ENCODE measurements at regions not wholly inside any gene's neighbourhood (a gene's known extent, or its start where the extent isn't known, plus 50 kb on each side); places are given as distances from the start of the nearest gene placed in this dataset.

GRCh38 chr1:38303843-38304242, 257.2 kb upstream of the POU3F1 start:
- Histone ChIP-seq H3K27me3 (ENCODE audit: low read depth) (peaks cover 10% of the 10 kb centered on the region), H3K4me3 (no peak overlapping the region), H3K4me1 (no peaks in the 10 kb centered on the region), H3K36me3 (no peaks in the 10 kb centered on the region), H3K27ac (no peak overlapping the region), H3K9me3 (no peaks in the 10 kb centered on the region)
- ATAC-seq (no peak), DNase-seq (no peak)
- TF ChIP-seq, protein P1, sequence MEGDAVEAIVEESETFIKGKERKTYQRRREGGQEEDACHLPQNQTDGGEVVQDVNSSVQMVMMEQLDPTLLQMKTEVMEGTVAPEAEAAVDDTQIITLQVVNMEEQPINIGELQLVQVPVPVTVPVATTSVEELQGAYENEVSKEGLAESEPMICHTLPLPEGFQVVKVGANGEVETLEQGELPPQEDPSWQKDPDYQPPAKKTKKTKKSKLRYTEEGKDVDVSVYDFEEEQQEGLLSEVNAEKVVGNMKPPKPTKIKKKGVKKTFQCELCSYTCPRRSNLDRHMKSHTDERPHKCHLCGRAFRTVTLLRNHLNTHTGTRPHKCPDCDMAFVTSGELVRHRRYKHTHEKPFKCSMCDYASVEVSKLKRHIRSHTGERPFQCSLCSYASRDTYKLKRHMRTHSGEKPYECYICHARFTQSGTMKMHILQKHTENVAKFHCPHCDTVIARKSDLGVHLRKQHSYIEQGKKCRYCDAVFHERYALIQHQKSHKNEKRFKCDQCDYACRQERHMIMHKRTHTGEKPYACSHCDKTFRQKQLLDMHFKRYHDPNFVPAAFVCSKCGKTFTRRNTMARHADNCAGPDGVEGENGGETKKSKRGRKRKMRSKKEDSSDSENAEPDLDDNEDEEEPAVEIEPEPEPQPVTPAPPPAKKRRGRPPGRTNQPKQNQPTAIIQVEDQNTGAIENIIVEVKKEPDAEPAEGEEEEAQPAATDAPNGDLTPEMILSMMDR (IDR thresholded peaks at IDR 0.05): no peak
- intact Hi-C loops (cut with DNase I): no loop called here

- ATAC-seq (no peak), DNase-seq (no peak)
- intact Hi-C loops (cut with DNase I): no loop called here
- TF ChIP-seq, protein P1 (IDR thresholded peaks at IDR 0.05): no peak
- Histone ChIP-seq H3K36me3 (no peaks in the 10 kb centered on the region), H3K27me3 (ENCODE audit: low read depth) (peaks cover 19% of the 10 kb centered on the region), H3K9me3 (no peaks in the 10 kb centered on the region), H3K4me1 (no peaks in the 10 kb centered on the region), H3K27ac (no peak overlapping the region), H3K4me3 (no peak overlapping the region)
These were observed 254.4 kb upstream of the POU3F1 start for GRCh38 chr1:38301040-38301439.

DNA sequence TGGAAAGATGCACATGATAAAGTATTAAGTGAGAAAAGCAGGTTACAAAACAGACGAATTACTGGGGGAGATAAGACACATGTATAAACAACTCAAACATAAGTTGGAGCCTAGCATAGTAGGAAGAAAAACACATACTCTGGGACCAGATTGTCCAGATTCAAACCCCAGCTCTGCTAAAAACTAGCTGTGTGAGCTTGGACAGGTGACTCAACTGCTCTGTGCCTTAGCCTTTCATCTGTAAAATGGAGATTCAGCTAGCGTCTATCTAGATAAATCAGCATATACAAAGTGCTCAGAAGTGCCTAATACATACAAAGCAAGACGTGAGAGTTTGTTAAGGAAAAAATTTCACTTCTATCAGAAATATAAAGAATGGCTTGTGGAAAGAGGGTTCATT, 254.0 kb upstream of the POU3F1 start:
- ATAC-seq (no peak), DNase-seq (no peak)
- TF ChIP-seq, protein P1 (IDR thresholded peaks at IDR 0.05): no peak
- Histone ChIP-seq H3K4me1 (no peaks in the 10 kb centered on the region), H3K27ac (no peak overlapping the region), H3K27me3 (ENCODE audit: low read depth) (peaks cover 19% of the 10 kb centered on the region), H3K9me3 (no peaks in the 10 kb centered on the region), H3K36me3 (no peaks in the 10 kb centered on the region), H3K4me3 (no peak overlapping the region)
- intact Hi-C loops (cut with DNase I): no loop called here

- Histone ChIP-seq H3K4me1 (no peaks in the 10 kb centered on the region), H3K27ac (no peak overlapping the region), H3K9me3 (no peaks in the 10 kb centered on the region), H3K27me3 (ENCODE audit: low read depth) (peaks cover 11% of the 10 kb centered on the region), H3K36me3 (no peaks in the 10 kb centered on the region), H3K4me3 (no peak overlapping the region)
- intact Hi-C loops (cut with DNase I): no loop called here
- ATAC-seq: no peak
- DNase-seq: no peak
- TF ChIP-seq, protein P1 (IDR thresholded peaks at IDR 0.05): no peak
These were observed 251.2 kb upstream of the POU3F1 start for GRCh38 chr1:38297842-38298241.

DNA sequence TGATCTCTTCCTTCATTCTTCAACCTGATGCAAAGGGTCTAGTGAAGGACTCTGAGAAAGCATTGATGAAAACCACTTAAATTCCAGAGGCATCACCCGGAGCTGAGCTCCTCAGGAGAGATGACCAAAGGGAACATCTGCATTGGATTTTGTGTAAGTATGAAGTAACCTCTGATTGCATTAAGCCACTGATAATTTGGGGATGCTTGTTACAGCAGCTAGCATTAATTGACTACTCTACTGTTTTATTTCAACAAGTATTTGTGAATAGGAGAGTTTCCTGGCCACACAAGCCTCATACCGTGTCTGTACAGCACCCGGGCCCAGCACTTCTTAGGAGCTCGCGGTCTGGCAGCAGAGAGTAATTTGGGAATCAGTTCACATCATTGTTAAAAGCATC, 250.7 kb upstream of the POU3F1 start:
- intact Hi-C loops (cut with DNase I): no loop called here
- Histone ChIP-seq H3K9me3 (no peaks in the 10 kb centered on the region), H3K27ac (no peak overlapping the region), H3K27me3 (ENCODE audit: low read depth) (peaks cover 14% of the 10 kb centered on the region), H3K4me3 (no peak overlapping the region), H3K4me1 (no peaks in the 10 kb centered on the region), H3K36me3 (no peaks in the 10 kb centered on the region)
- ATAC-seq: no peak
- TF ChIP-seq, protein P1 (IDR thresholded peaks at IDR 0.05): no peak
- no peak for DNase-seq

- no peaks in the 10 kb centered on the region for H3K4me1 ChIP-seq
- TF ChIP-seq, protein P1 (IDR thresholded peaks at IDR 0.05): no peak
- H3K27ac ChIP-seq: no peak overlapping the region
- ATAC-seq (no peak), DNase-seq (no peak)
- H3K9me3 ChIP-seq: no peaks in the 10 kb centered on the region
- intact Hi-C loops (cut with DNase I): no loop called here
- peaks cover 20% of the 10 kb centered on the region for H3K27me3 ChIP-seq (ENCODE audit: low read depth)
- H3K4me3 ChIP-seq: no peak overlapping the region
- H3K36me3 ChIP-seq: no peaks in the 10 kb centered on the region
These were observed 249.5 kb upstream of the POU3F1 start for GRCh38 chr1:38296047-38296446.
